GM12878 (cell line): ENCODE measurements at regions not wholly inside any gene's neighbourhood (a gene's known extent, or its start where the extent isn't known, plus 50 kb on each side); places are given as distances from the start of the nearest gene placed in this dataset.

ENCODE experiments used
- ATAC-seq: fragments of 200-7000 bp; cut with Tn5 transposase; 3 replicates; pipeline ENCODE4 v1.9.1; 2020; ENCODE audit warnings: mild to moderate bottlenecking, moderate library complexity
- BruUV-seq: library from RNA; stranded (reverse); fragments of 400-500 nt; replicated peaks from 2 replicates; lab custom pipeline; 2021; lab: Mats Ljungman, UMichigan
- CTCF ChIA-PET: fragments of 300-600 bp; sonication (Branson Sonifier 250); formaldehyde crosslinking; extraction: SDS; loops from one replicate; lab custom pipeline; 2021; ENCODE audit warnings: inconsistent platforms; lab: Yijun Ruan, JAX
- POLR2A ChIA-PET: fragments of 350-600 bp; formaldehyde crosslinking; extraction: SDS; loops from one replicate; lab custom pipeline; 2021; ENCODE audit warnings: inconsistent platforms; lab: Charles Lee
- RAD21 ChIA-PET: fragments of 300-600 bp; sonication (Branson Sonifier 250); formaldehyde crosslinking; loops from one replicate; lab custom pipeline; 2023; ENCODE audit warnings: antibody characterized with exemption; ENCODE audit not compliant: unreplicated experiment; lab: Charles Lee
- SMC1A ChIA-PET: fragments of 300-600 bp; sonication (Branson Sonifier 250); formaldehyde crosslinking; loops from one replicate; lab custom pipeline; 2023; ENCODE audit not compliant: unreplicated experiment, uncharacterized antibody; lab: Charles Lee
- DNase-seq: peaks from one replicate; pipeline ENCODE4 v3.0.0-alpha.2; 2011; ENCODE audit warnings: low read depth, low spot score
- FAIRE-seq: peaks from 3 replicates; lab custom pipeline; 2011; peaks lifted over from hg19 to GRCh38; lab: Jason Lieb, UNC
- H2AFZ ChIP-seq: 2 replicates; pipeline ENCODE4 v1.6.0; 2011; ENCODE audit warnings: low read depth, low read length, control low read depth; ENCODE audit not compliant: control insufficient read depth
- H3K27ac ChIP-seq: 2 replicates; pipeline ENCODE4 v1.5.1; 2011; ENCODE audit warnings: control low read depth; ENCODE audit not compliant: control insufficient read depth, insufficient read depth
- H3K27me3 ChIP-seq, 2 experiments: replicated peaks in 1 of 2; 2 replicates each; pipeline versions ENCODE4 v1.6.0 to v1.6.1; 2011; ENCODE audit warnings: low read length in 1 of 2; ENCODE audit not compliant: control insufficient read depth in 2 of 2, insufficient read depth in 2 of 2
- H3K36me3 ChIP-seq, 2 experiments: 2 replicates each; pipeline ENCODE4 v1.5.1; 2011; ENCODE audit warnings: low read length in 1 of 2; ENCODE audit not compliant: control insufficient read depth in 2 of 2, insufficient read depth in 2 of 2
- H3K4me1 ChIP-seq: 2 replicates; pipeline ENCODE4 v1.6.1; 2011; ENCODE audit warnings: mild to moderate bottlenecking, low read length, moderate library complexity, mixed read lengths; ENCODE audit not compliant: control insufficient read depth, insufficient read depth
- H3K4me2 ChIP-seq: 2 replicates; pipeline ENCODE4 v1.6.0; 2011; ENCODE audit warnings: control low read depth; ENCODE audit not compliant: control insufficient read depth, insufficient read depth
- H3K4me3 ChIP-seq: fragments of 200-600 bp; sonication (generic); 2 replicates; pipeline ENCODE4 v1.5.1; 2016
- H3K79me2 ChIP-seq: 2 replicates; pipeline ENCODE4 v1.6.0; 2011; ENCODE audit warnings: low read length; ENCODE audit not compliant: control insufficient read depth, insufficient read depth
- H3K9ac ChIP-seq: 2 replicates; pipeline ENCODE4 v1.8.0; 2011; ENCODE audit warnings: low read length, control low read depth, mixed read lengths; ENCODE audit not compliant: control insufficient read depth, insufficient read depth
- H3K9me3 ChIP-seq: replicated peaks from 3 replicates; pipeline ENCODE4 v1.5.1; 2011; ENCODE audit warnings: mild to moderate bottlenecking, low read length; ENCODE audit not compliant: control insufficient read depth, insufficient read depth
- H4K20me1 ChIP-seq: 2 replicates; pipeline ENCODE4 v1.6.0; 2011; ENCODE audit not compliant: control insufficient read depth, insufficient read depth
- BRCA1 ChIP-seq: IDR thresholded peaks from 2 replicates; pipeline ENCODE4 v1.6.1; 2011; ENCODE audit warnings: low read depth, low read length, improper control_type of control experiment
- ETV6 ChIP-seq, 2 experiments: fragments of 450-650 bp in 1 of 2; IDR thresholded peaks in 1 of 2; conservative IDR thresholded peaks in 1 of 2; 2 replicates each; pipeline ENCODE4 v1.6.1; 2014; ENCODE audit warnings: antibody characterized with exemption in 1 of 2, borderline replicate concordance in 1 of 2, low read depth in 1 of 2, mild to moderate bottlenecking in 1 of 2, moderate library complexity in 1 of 2
- IRF3 ChIP-seq: fragments of 450-650 bp; IDR thresholded peaks from 2 replicates; pipeline ENCODE4 v1.6.1; 2014; ENCODE audit warnings: mild to moderate bottlenecking
- NR2C2 ChIP-seq: IDR thresholded peaks from 2 replicates; pipeline ENCODE4 v1.6.1; 2011; ENCODE audit warnings: borderline replicate concordance, low read depth; ENCODE audit not compliant: control insufficient read depth, insufficient read length
- SMAD1 ChIP-seq: fragments of 450-650 bp; IDR thresholded peaks from 2 replicates; pipeline ENCODE4 v1.6.1; 2018; ENCODE audit warnings: mild to moderate bottlenecking, low read depth; ENCODE audit not compliant: partially characterized antibody
- TARDBP ChIP-seq: IDR thresholded peaks from 2 replicates; pipeline ENCODE4 v1.6.1; 2016; ENCODE audit warnings: borderline replicate concordance
- TBL1XR1 ChIP-seq: IDR thresholded peaks from 2 replicates; pipeline ENCODE4 v1.6.1; 2012; ENCODE audit warnings: low read depth, low read length, improper control_type of control experiment
- ZNF217 ChIP-seq: fragments of 450-650 bp; IDR thresholded peaks from 2 replicates; pipeline ENCODE4 v1.6.1; 2017; ENCODE audit warnings: antibody characterized with exemption, mild to moderate bottlenecking
- WGBS: methylation state at CpG from one replicate; pipeline ENCODE4 v1.1.6; 2016; ENCODE audit warnings: low lambda C conversion rate; ENCODE audit not compliant: insufficient replicate concordance, insufficient coverage; ENCODE audit errors: missing lambda C conversion rate; 5-methylcytosine and 5-hydroxymethylcytosine counted together
- in situ Hi-C: fragments of 300-500 bp; cut with MboI; formaldehyde crosslinking; loops from 9 replicates; pipeline ENCODE4 v1.14.3; 2018; ENCODE audit warnings: mixed read lengths
- intact Hi-C: fragments of 100-400 bp; cut with micrococcal nuclease; formaldehyde crosslinking; loops from one replicate; pipeline ENCODE4 v1.14.2; 2022; ENCODE audit not compliant: unreplicated experiment
- TF ChIP-seq, protein P1 (sequence below): IDR thresholded peaks from 2 replicates; pipeline ENCODE4 v1.6.1; 2011; ENCODE audit warnings: low read depth, low read length, improper control_type of control experiment, borderline replicate concordance

DNA sequence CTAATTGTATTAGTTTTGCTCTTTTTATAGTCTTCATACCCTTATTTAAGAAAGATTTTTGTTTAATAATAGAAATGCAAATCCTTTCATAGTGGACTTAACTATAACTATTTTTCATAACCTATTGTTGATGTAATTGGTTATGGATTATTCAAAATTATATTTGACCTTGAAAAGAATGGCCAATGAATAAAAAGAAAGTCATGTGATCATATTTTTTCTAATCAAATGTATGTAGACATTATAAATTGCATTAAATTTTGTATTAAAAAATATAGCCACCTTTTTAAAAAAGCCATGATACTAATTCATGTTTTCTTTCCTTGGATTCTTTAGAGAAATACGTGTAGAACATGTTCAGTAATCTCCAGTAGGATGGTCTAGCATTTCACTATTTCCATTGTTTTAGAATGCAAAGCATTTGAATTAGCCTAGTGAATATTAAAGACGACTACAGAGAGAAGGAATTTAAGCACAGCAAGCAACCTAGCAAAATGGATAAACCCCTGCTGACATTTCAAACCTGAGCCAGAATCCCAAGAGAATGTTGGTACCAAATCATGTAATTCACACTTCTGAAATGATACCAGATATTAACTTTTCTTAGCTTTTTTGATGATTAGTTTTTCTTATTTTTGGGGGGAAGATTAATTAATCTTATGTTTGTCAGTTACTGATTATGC is 1297.4 kb upstream of the MIR17HG start:
- H3K27ac ChIP-seq: no peak overlapping the region
- POLR2A ChIA-PET: no interaction called here
- CTCF ChIA-PET: no interaction called here
- no peaks in the 10 kb centered on the region for H3K9me3 ChIP-seq
- no peak for FAIRE-seq
- TF ChIP-seq ETV6 (conservative IDR thresholded peaks at IDR 0.05 in 1 of 2, IDR thresholded peaks at IDR 0.05 in 1 of 2; ENCODE audit: borderline replicate concordance in 1 of 2, low read depth in 1 of 2) (no peak), BRCA1 (no peak), ZNF217 (no peak), SMAD1 (no peak), NR2C2 (no peak), TARDBP (no peak), TBL1XR1 (no peak), IRF3 (no peak)
- TF ChIP-seq, protein P1, sequence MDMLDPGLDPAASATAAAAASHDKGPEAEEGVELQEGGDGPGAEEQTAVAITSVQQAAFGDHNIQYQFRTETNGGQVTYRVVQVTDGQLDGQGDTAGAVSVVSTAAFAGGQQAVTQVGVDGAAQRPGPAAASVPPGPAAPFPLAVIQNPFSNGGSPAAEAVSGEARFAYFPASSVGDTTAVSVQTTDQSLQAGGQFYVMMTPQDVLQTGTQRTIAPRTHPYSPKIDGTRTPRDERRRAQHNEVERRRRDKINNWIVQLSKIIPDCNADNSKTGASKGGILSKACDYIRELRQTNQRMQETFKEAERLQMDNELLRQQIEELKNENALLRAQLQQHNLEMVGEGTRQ: no peak
- SMC1A ChIA-PET: interaction anchor here (0.7 to 1.0 kb wide), 2 partner anchors 9 to 39 kb away, joined by 3 read pairs; no protein-coding TSS in a partner anchor
- H3K4me3 ChIP-seq: no peak overlapping the region
- RAD21 ChIA-PET: no interaction called here
- no peaks in the 10 kb centered on the region for H4K20me1 ChIP-seq
- DNase-seq: no peak
- H3K4me1 ChIP-seq: no peaks in the 10 kb centered on the region
- no TSS peak for BruUV-seq
- H3K79me2 ChIP-seq: no peaks in the 10 kb centered on the region
- H3K9ac ChIP-seq: no peak overlapping the region
- no peak overlapping the region for H2AFZ ChIP-seq
- no peak overlapping the region for H3K4me2 ChIP-seq
- WGBS: 0% methylated on average over 2 of the region's 2 CpGs
- intact Hi-C loops: no loop called here
- no peak for ATAC-seq
- no peaks in the 10 kb centered on the region for H3K27me3 ChIP-seq
- H3K36me3 ChIP-seq: no peaks in the 10 kb centered on the region
- in situ Hi-C loops: no loop called here
